H1 (cell line): ENCODE measurements at regions not wholly inside any gene's neighbourhood (a gene's known extent, or its start where the extent isn't known, plus 50 kb on each side); places are given as distances from the start of the nearest gene placed in this dataset.

Source experiments
- CHD7 ChIP-seq: fragments of 300-600 bp; sonication (generic); IDR thresholded peaks from 2 replicates; pipeline ENCODE4 v1.7.1; 2012; ENCODE audit warnings: low read length, moderate library complexity, mild to moderate bottlenecking, inconsistent platforms; ENCODE audit not compliant: insufficient replicate concordance
- E2F6 ChIP-seq: IDR thresholded peaks from 2 replicates; pipeline ENCODE4 v1.6.1; 2012; ENCODE audit warnings: inconsistent platforms
- HDAC2 ChIP-seq, 2 experiments: fragments of 300-600 bp in 1 of 2; sonication (generic) in 1 of 2; IDR thresholded peaks; 2 replicates each; pipeline ENCODE4 v1.6.1; 2011 to 2012; ENCODE audit warnings: low read depth in 2 of 2, low read length in 2 of 2, mild to moderate bottlenecking in 2 of 2, moderate library complexity in 2 of 2, borderline replicate concordance in 1 of 2, inconsistent platforms in 1 of 2
- NANOG ChIP-seq: IDR thresholded peaks from 2 replicates; pipeline ENCODE4 v1.6.1; 2011; ENCODE audit warnings: low read length, low read depth, mild to moderate bottlenecking, inconsistent platforms; ENCODE audit not compliant: insufficient read depth, poor library complexity, severe bottlenecking
- USF2 ChIP-seq: IDR thresholded peaks from 2 replicates; pipeline ENCODE4 v1.6.1; 2011; ENCODE audit warnings: low read length, improper control_type of control experiment

GRCh38 chr18:44054514-44054913, 626.2 kb upstream of the SETBP1 start (continued):
- TF ChIP-seq E2F6: no peak
- TF ChIP-seq NANOG: no peak
- no peak for TF ChIP-seq HDAC2 (IDR thresholded peaks at IDR 0.05; ENCODE audit: borderline replicate concordance in 1 of 2, low read depth in 2 of 2, low read length in 2 of 2)
- no peak for TF ChIP-seq CHD7
- no peak for TF ChIP-seq USF2
